Loucy (cell line): ENCODE measurements at regions not wholly inside any gene's neighbourhood (a gene's known extent, or its start where the extent isn't known, plus 50 kb on each side); places are given as distances from the start of the nearest gene placed in this dataset.

Experiments
- H2AFZ ChIP-seq: fragments of 200-600 bp; sonication (generic); 2 replicates; pipeline ENCODE4 v1.6.0; 2016; ENCODE audit warnings: antibody characterized with exemption, mild to moderate bottlenecking, low read length, moderate library complexity
- H3F3A ChIP-seq: fragments of 200-600 bp; 2 replicates; pipeline ENCODE4 v1.6.0; 2016; ENCODE audit warnings: antibody characterized with exemption, low read depth, mild to moderate bottlenecking
- H3K27me3 ChIP-seq: fragments of 200-600 bp; sonication (generic); 2 replicates; pipeline ENCODE4 v1.6.1; 2014; ENCODE audit warnings: low read length, mild to moderate bottlenecking; ENCODE audit not compliant: insufficient read depth, poor library complexity, severe bottlenecking
- H3K36me3 ChIP-seq: fragments of 200-600 bp; sonication (generic); 2 replicates; pipeline ENCODE4 v1.6.1; 2016; ENCODE audit warnings: low read length; ENCODE audit not compliant: insufficient read depth
- H3K4me1 ChIP-seq: fragments of 200-600 bp; sonication (generic); 2 replicates; pipeline ENCODE4 v1.5.1; 2014; ENCODE audit warnings: low read length, mild to moderate bottlenecking; ENCODE audit not compliant: insufficient read depth, poor library complexity, severe bottlenecking
- H3K4me2 ChIP-seq: fragments of 200-600 bp; sonication (generic); 2 replicates; pipeline ENCODE4 v1.6.0; 2014; ENCODE audit warnings: antibody characterized with exemption, low read length, low read depth, mild to moderate bottlenecking; ENCODE audit not compliant: poor library complexity, severe bottlenecking
- H3K4me3 ChIP-seq: fragments of 200-600 bp; sonication (generic); 2 replicates; pipeline ENCODE4 v1.5.1; 2014; ENCODE audit warnings: low read length, mild to moderate bottlenecking, mixed read lengths; ENCODE audit not compliant: poor library complexity, severe bottlenecking
- H3K79me2 ChIP-seq: fragments of 200-600 bp; sonication (generic); 2 replicates; pipeline ENCODE4 v1.6.1; 2014; ENCODE audit warnings: low read length; ENCODE audit not compliant: insufficient read depth
- H3K9ac ChIP-seq: fragments of 200-600 bp; sonication (generic); 2 replicates; pipeline ENCODE4 v1.6.0; 2014; ENCODE audit warnings: mild to moderate bottlenecking, low read depth, low read length, moderate library complexity; ENCODE audit not compliant: poor library complexity, severe bottlenecking
- H3K9me2 ChIP-seq: fragments of 200-600 bp; sonication (generic); replicated peaks from 2 replicates; pipeline ENCODE4 v1.6.1; 2016; ENCODE audit warnings: low read depth, low read length, mixed read lengths
- H3K9me3 ChIP-seq: fragments of 200-600 bp; sonication (generic); 2 replicates; pipeline ENCODE4 v1.6.1; 2014; ENCODE audit warnings: mild to moderate bottlenecking, antibody characterized with exemption, low read length, low read depth; ENCODE audit not compliant: insufficient read depth
- H4K20me1 ChIP-seq: fragments of 200-600 bp; sonication (generic); 2 replicates; pipeline ENCODE4 v1.6.0; 2014; ENCODE audit warnings: antibody characterized with exemption, low read length, mild to moderate bottlenecking; ENCODE audit not compliant: insufficient read depth, poor library complexity, severe bottlenecking
- EZH2phosphoT487 ChIP-seq: fragments of 200-600 bp; IDR thresholded peaks from 2 replicates; pipeline ENCODE4 v1.6.1; 2018; ENCODE audit warnings: antibody characterized with exemption, mild to moderate bottlenecking, moderate library complexity, borderline replicate concordance
- TF ChIP-seq, protein P1 (sequence below): fragments of 200-600 bp; sonication (generic); conservative IDR thresholded peaks from 2 replicates; pipeline ENCODE4 v1.5.1; 2014; ENCODE audit warnings: mild to moderate bottlenecking, antibody characterized with exemption, low read length

DNA sequence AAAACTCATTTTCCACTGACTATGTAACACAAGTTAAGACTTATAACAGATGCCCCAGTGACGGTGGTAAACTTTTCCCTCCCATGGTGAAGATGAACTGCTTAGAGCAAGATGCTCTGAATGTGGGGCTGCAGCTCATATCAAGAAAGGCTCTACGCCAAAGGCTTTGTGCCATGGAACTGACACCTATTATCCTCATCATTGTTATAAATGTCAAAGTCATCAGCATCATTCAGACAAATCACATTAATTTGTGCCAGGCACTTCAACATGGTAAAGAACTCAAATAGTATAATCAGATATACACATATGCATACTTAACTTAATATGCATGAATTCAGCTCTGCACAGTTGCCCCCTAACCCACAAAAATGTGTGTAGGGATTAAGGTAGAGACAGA lies 305.9 kb upstream of the ATP10B start:
- no peaks in the 10 kb centered on the region for H3K36me3 ChIP-seq
- no peak overlapping the region for H3K9ac ChIP-seq
- H3K27me3 ChIP-seq, result no peaks in the 10 kb centered on the region
- no peaks in the 10 kb centered on the region for H3K79me2 ChIP-seq
- H2AFZ ChIP-seq, result no peak overlapping the region
- no peak overlapping the region for H3K4me3 ChIP-seq
- no peak overlapping the region for H3K4me2 ChIP-seq
- H3K9me2 ChIP-seq, result no peaks in the 10 kb centered on the region
- H3F3A ChIP-seq, result no peaks in the 10 kb centered on the region
- no peaks in the 10 kb centered on the region for H3K4me1 ChIP-seq
- no peak for TF ChIP-seq EZH2phosphoT487
- no peaks in the 10 kb centered on the region for H3K9me3 ChIP-seq
- H4K20me1 ChIP-seq, result no peaks in the 10 kb centered on the region

DNA sequence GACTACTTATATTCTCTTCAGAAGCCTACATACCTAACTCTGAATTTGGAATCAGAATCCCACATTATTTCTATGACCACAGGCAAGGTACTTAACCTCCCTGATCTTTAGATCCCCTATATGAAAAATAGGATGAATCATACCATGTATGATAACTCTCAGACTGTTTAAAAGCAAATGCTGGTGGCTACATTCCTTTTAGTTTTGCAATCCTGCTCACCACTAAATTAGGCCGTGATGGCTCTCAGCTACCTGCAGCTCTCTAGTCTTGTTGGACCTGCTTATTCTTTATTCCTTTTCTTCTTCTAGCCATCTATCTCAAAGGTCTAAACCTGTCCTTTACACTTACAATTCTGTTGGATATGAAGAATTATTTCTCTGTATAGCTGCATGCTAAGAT lies 303.4 kb upstream of the ATP10B start:
- no peaks in the 10 kb centered on the region for H4K20me1 ChIP-seq
- H3K27me3 ChIP-seq, result no peaks in the 10 kb centered on the region
- H2AFZ ChIP-seq, result no peak overlapping the region
- no peaks in the 10 kb centered on the region for H3K9me2 ChIP-seq
- no peaks in the 10 kb centered on the region for H3K79me2 ChIP-seq
- H3K9ac ChIP-seq, result no peak overlapping the region
- H3K4me1 ChIP-seq, result no peaks in the 10 kb centered on the region
- no peaks in the 10 kb centered on the region for H3F3A ChIP-seq
- no peak overlapping the region for H3K4me2 ChIP-seq
- no peak for TF ChIP-seq EZH2phosphoT487
- TF ChIP-seq, protein P1, sequence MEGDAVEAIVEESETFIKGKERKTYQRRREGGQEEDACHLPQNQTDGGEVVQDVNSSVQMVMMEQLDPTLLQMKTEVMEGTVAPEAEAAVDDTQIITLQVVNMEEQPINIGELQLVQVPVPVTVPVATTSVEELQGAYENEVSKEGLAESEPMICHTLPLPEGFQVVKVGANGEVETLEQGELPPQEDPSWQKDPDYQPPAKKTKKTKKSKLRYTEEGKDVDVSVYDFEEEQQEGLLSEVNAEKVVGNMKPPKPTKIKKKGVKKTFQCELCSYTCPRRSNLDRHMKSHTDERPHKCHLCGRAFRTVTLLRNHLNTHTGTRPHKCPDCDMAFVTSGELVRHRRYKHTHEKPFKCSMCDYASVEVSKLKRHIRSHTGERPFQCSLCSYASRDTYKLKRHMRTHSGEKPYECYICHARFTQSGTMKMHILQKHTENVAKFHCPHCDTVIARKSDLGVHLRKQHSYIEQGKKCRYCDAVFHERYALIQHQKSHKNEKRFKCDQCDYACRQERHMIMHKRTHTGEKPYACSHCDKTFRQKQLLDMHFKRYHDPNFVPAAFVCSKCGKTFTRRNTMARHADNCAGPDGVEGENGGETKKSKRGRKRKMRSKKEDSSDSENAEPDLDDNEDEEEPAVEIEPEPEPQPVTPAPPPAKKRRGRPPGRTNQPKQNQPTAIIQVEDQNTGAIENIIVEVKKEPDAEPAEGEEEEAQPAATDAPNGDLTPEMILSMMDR, result no peak
- no peak overlapping the region for H3K4me3 ChIP-seq
- H3K36me3 ChIP-seq, result no peaks in the 10 kb centered on the region
- H3K9me3 ChIP-seq, result no peaks in the 10 kb centered on the region

GRCh38 chr5:161152415-161152940 lies 300.5 kb upstream of the ATP10B start:
- H3K4me1 ChIP-seq, result no peaks in the 10 kb centered on the region
- H3F3A ChIP-seq, result no peaks in the 10 kb centered on the region
- no peaks in the 10 kb centered on the region for H3K9me3 ChIP-seq
- H3K9ac ChIP-seq, result no peak overlapping the region
- H3K4me3 ChIP-seq, result no peak overlapping the region
- H4K20me1 ChIP-seq, result no peaks in the 10 kb centered on the region
- H3K36me3 ChIP-seq, result no peaks in the 10 kb centered on the region
- TF ChIP-seq, protein P1, result no peak
- TF ChIP-seq EZH2phosphoT487, result no peak
- no peaks in the 10 kb centered on the region for H3K9me2 ChIP-seq
- no peaks in the 10 kb centered on the region for H3K27me3 ChIP-seq
- H3K4me2 ChIP-seq, result no peak overlapping the region
- H2AFZ ChIP-seq, result no peak overlapping the region
- H3K79me2 ChIP-seq, result no peaks in the 10 kb centered on the region

GRCh38 chr5:161150441-161150988 lies 298.5 kb upstream of the ATP10B start:
- Histone ChIP-seq H3K4me3 (no peak overlapping the region), H3K9me2 (no peaks in the 10 kb centered on the region)
- TF ChIP-seq, protein P1, result no peak
- no peak for TF ChIP-seq EZH2phosphoT487

More at GRCh38 chr5:161150441-161150988, 298.5 kb upstream of the ATP10B start:
- Histone ChIP-seq H3K4me2 (no peak overlapping the region), H3K9me3 (no peaks in the 10 kb centered on the region), H2AFZ (no peak overlapping the region), H4K20me1 (no peaks in the 10 kb centered on the region), H3K9ac (no peak overlapping the region), H3F3A (no peaks in the 10 kb centered on the region), H3K36me3 (no peaks in the 10 kb centered on the region), H3K4me1 (no peaks in the 10 kb centered on the region), H3K27me3 (no peaks in the 10 kb centered on the region), H3K79me2 (no peaks in the 10 kb centered on the region)
